ENCODE measurements at regions not wholly inside any gene's neighbourhood (a gene's known extent, or its start where the extent isn't known, plus 50 kb on each side); places are given as distances from the start of the nearest gene placed in this dataset.

DNA sequence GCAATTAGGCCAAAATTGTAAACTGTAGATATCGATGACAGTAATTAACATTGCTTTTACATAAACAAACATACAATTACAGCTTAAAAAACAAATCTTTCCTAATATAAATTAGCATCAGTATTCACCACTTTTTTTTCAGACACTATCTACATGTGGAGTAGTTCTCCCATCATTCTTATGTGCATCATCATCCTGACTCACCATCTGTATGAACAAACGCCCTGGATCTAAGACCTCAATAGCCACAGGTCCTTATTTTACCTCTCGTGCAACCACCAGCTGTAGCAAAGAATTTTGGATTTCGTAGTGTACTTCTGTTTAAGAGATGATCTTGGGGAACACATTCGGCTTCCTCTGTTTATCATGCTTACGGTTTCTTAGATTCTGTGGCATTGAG lies 551.9 kb upstream of the KIRREL3 start (continued):
- TF ChIP-seq, protein P1, sequence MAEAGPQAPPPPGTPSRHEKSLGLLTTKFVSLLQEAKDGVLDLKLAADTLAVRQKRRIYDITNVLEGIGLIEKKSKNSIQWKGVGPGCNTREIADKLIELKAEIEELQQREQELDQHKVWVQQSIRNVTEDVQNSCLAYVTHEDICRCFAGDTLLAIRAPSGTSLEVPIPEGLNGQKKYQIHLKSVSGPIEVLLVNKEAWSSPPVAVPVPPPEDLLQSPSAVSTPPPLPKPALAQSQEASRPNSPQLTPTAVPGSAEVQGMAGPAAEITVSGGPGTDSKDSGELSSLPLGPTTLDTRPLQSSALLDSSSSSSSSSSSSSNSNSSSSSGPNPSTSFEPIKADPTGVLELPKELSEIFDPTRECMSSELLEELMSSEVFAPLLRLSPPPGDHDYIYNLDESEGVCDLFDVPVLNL (CRISPR knock-in tag; IDR thresholded peaks at IDR 0.05; ENCODE audit: borderline replicate concordance, low read depth) = no peak
- TF ChIP-seq PRRX2 (CRISPR knock-in tag; IDR thresholded peaks at IDR 0.05) (no peak), MYBL2 (CRISPR knock-in tag; IDR thresholded peaks at IDR 0.05) (no peak), GTF2I (CRISPR knock-in tag; conservative IDR thresholded peaks at IDR 0.05) (no peak)
- TF ChIP-seq, protein P2, sequence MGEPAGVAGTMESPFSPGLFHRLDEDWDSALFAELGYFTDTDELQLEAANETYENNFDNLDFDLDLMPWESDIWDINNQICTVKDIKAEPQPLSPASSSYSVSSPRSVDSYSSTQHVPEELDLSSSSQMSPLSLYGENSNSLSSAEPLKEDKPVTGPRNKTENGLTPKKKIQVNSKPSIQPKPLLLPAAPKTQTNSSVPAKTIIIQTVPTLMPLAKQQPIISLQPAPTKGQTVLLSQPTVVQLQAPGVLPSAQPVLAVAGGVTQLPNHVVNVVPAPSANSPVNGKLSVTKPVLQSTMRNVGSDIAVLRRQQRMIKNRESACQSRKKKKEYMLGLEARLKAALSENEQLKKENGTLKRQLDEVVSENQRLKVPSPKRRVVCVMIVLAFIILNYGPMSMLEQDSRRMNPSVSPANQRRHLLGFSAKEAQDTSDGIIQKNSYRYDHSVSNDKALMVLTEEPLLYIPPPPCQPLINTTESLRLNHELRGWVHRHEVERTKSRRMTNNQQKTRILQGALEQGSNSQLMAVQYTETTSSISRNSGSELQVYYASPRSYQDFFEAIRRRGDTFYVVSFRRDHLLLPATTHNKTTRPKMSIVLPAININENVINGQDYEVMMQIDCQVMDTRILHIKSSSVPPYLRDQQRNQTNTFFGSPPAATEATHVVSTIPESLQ (CRISPR knock-in tag; IDR thresholded peaks at IDR 0.05) = no peak

DNA sequence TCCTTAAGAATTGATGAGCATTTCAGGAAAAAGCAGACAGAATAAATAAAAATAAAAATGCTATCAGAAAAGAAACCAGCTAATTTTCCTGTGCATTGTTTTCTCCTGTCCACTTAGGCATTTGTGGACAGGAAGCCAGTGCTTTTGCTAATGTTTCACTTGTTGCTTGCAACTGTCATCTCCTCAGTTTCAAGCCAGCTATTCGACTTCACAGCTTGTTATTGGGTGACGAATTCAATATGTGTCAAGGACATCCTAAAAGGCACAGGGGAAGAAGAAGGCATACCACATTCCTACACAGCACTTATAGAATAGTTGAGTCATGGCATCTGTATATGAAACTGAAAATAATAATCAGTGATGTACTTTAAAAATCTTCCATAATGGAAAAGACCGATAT lies 530.6 kb upstream of the KIRREL3 start:
- H3K4me3 Mint-ChIP-seq = no peak overlapping the region
- no peaks in the 10 kb centered on the region for H3K4me1 Mint-ChIP-seq
- H3K27me3 Mint-ChIP-seq (ENCODE audit: low read depth) = no peaks in the 10 kb centered on the region
- no peaks in the 10 kb centered on the region for H3K9me3 Mint-ChIP-seq
- ATAC-seq (no peak), DNase-seq (ENCODE audit: low spot score) (no peak)
- no peak overlapping the region for H3K27ac Mint-ChIP-seq
- ChIA-PET CTCF (no interaction called here), POLR2A (interaction anchor here (0.6 kb wide), 1 partner anchor 183 kb away, joined by 3 read pairs; no protein-coding TSS in a partner anchor)
- H3K36me3 Mint-ChIP-seq = no peaks in the 10 kb centered on the region
- TF ChIP-seq SOX15 (CRISPR knock-in tag; IDR thresholded peaks at IDR 0.05) = no peak
- TF ChIP-seq MYBL2 (CRISPR knock-in tag; IDR thresholded peaks at IDR 0.05) = no peak
- TF ChIP-seq, protein P3, sequence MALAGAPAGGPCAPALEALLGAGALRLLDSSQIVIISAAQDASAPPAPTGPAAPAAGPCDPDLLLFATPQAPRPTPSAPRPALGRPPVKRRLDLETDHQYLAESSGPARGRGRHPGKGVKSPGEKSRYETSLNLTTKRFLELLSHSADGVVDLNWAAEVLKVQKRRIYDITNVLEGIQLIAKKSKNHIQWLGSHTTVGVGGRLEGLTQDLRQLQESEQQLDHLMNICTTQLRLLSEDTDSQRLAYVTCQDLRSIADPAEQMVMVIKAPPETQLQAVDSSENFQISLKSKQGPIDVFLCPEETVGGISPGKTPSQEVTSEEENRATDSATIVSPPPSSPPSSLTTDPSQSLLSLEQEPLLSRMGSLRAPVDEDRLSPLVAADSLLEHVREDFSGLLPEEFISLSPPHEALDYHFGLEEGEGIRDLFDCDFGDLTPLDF (CRISPR knock-in tag; IDR thresholded peaks at IDR 0.05) = no peak
- no peak for TF ChIP-seq CBFB (CRISPR knock-in tag; IDR thresholded peaks at IDR 0.05; ENCODE audit: low read depth)
- TF ChIP-seq, protein P2 (CRISPR knock-in tag; IDR thresholded peaks at IDR 0.05) = no peak
- TF ChIP-seq, protein P1 (CRISPR knock-in tag; IDR thresholded peaks at IDR 0.05; ENCODE audit: borderline replicate concordance, low read depth) = no peak
- no peak for TF ChIP-seq SMAD4 (CRISPR knock-in tag; IDR thresholded peaks at IDR 0.05)
- TF ChIP-seq, protein P4, sequence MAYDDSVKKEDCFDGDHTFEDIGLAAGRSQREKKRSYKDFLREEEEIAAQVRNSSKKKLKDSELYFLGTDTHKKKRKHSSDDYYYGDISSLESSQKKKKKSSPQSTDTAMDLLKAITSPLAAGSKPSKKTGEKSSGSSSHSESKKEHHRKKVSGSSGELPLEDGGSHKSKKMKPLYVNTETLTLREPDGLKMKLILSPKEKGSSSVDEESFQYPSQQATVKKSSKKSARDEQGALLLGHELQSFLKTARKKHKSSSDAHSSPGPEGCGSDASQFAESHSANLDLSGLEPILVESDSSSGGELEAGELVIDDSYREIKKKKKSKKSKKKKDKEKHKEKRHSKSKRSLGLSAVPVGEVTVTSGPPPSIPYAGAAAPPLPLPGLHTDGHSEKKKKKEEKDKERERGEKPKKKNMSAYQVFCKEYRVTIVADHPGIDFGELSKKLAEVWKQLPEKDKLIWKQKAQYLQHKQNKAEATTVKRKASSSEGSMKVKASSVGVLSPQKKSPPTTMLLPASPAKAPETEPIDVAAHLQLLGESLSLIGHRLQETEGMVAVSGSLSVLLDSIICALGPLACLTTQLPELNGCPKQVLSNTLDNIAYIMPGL (CRISPR knock-in tag; IDR thresholded peaks at IDR 0.05) = no peak
- no peak for TF ChIP-seq ZNF317 (CRISPR knock-in tag; IDR thresholded peaks at IDR 0.05; ENCODE audit: borderline replicate concordance, low read depth)
- no peak for TF ChIP-seq ELF4 (CRISPR knock-in tag; IDR thresholded peaks at IDR 0.05; ENCODE audit: low read depth)
- no peak for TF ChIP-seq MXD4 (CRISPR knock-in tag; IDR thresholded peaks at IDR 0.05; ENCODE audit: borderline replicate concordance)
- no peak for TF ChIP-seq SMAD3 (CRISPR knock-in tag; IDR thresholded peaks at IDR 0.05; ENCODE audit: borderline replicate concordance)
- TF ChIP-seq, protein P5, sequence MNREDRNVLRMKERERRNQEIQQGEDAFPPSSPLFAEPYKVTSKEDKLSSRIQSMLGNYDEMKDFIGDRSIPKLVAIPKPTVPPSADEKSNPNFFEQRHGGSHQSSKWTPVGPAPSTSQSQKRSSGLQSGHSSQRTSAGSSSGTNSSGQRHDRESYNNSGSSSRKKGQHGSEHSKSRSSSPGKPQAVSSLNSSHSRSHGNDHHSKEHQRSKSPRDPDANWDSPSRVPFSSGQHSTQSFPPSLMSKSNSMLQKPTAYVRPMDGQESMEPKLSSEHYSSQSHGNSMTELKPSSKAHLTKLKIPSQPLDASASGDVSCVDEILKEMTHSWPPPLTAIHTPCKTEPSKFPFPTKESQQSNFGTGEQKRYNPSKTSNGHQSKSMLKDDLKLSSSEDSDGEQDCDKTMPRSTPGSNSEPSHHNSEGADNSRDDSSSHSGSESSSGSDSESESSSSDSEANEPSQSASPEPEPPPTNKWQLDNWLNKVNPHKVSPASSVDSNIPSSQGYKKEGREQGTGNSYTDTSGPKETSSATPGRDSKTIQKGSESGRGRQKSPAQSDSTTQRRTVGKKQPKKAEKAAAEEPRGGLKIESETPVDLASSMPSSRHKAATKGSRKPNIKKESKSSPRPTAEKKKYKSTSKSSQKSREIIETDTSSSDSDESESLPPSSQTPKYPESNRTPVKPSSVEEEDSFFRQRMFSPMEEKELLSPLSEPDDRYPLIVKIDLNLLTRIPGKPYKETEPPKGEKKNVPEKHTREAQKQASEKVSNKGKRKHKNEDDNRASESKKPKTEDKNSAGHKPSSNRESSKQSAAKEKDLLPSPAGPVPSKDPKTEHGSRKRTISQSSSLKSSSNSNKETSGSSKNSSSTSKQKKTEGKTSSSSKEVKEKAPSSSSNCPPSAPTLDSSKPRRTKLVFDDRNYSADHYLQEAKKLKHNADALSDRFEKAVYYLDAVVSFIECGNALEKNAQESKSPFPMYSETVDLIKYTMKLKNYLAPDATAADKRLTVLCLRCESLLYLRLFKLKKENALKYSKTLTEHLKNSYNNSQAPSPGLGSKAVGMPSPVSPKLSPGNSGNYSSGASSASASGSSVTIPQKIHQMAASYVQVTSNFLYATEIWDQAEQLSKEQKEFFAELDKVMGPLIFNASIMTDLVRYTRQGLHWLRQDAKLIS (CRISPR knock-in tag; IDR thresholded peaks at IDR 0.05; ENCODE audit: borderline replicate concordance) = no peak
- TF ChIP-seq ETV6 (CRISPR knock-in tag; IDR thresholded peaks at IDR 0.05) = no peak
- TF ChIP-seq, protein P6, sequence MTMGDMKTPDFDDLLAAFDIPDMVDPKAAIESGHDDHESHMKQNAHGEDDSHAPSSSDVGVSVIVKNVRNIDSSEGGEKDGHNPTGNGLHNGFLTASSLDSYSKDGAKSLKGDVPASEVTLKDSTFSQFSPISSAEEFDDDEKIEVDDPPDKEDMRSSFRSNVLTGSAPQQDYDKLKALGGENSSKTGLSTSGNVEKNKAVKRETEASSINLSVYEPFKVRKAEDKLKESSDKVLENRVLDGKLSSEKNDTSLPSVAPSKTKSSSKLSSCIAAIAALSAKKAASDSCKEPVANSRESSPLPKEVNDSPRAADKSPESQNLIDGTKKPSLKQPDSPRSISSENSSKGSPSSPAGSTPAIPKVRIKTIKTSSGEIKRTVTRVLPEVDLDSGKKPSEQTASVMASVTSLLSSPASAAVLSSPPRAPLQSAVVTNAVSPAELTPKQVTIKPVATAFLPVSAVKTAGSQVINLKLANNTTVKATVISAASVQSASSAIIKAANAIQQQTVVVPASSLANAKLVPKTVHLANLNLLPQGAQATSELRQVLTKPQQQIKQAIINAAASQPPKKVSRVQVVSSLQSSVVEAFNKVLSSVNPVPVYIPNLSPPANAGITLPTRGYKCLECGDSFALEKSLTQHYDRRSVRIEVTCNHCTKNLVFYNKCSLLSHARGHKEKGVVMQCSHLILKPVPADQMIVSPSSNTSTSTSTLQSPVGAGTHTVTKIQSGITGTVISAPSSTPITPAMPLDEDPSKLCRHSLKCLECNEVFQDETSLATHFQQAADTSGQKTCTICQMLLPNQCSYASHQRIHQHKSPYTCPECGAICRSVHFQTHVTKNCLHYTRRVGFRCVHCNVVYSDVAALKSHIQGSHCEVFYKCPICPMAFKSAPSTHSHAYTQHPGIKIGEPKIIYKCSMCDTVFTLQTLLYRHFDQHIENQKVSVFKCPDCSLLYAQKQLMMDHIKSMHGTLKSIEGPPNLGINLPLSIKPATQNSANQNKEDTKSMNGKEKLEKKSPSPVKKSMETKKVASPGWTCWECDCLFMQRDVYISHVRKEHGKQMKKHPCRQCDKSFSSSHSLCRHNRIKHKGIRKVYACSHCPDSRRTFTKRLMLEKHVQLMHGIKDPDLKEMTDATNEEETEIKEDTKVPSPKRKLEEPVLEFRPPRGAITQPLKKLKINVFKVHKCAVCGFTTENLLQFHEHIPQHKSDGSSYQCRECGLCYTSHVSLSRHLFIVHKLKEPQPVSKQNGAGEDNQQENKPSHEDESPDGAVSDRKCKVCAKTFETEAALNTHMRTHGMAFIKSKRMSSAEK (CRISPR knock-in tag; IDR thresholded peaks at IDR 0.05; ENCODE audit: borderline replicate concordance) = no peak
- TF ChIP-seq ZNF396 (CRISPR knock-in tag; IDR thresholded peaks at IDR 0.05; ENCODE audit: borderline replicate concordance) = no peak

Data from WTC11 (cell line).